HepG2 (cell line): ENCODE measurements at regions not wholly inside any gene's neighbourhood (a gene's known extent, or its start where the extent isn't known, plus 50 kb on each side); places are given as distances from the start of the nearest gene placed in this dataset.

Experiments used
- ATAC-seq: fragments of 200-7000 bp; cut with Tn5 transposase; 3 replicates; pipeline ENCODE4 v1.9.1; 2020; ENCODE audit warnings: mild to moderate bottlenecking, moderate library complexity
- BruUV-seq: library from RNA; stranded (reverse); fragments of 400-500 nt; replicated peaks from 2 replicates; lab custom pipeline; 2021; lab: Mats Ljungman, UMichigan
- CTCF ChIA-PET: fragments of 300-600 bp; formaldehyde crosslinking; extraction: SDS; loops from one replicate; lab custom pipeline; 2021; ENCODE audit warnings: low total read pairs, inconsistent platforms, low intra/inter-chr PET ratio; lab: Yijun Ruan, JAX
- POLR2A ChIA-PET: fragments of 350-600 bp; sonication (Branson Sonifier 250); formaldehyde crosslinking; loops from one replicate; lab custom pipeline; 2020; ENCODE audit warnings: antibody characterized with exemption, inconsistent platforms; lab: Yijun Ruan, JAX
- DNase-seq: peaks from one replicate; pipeline ENCODE4 v3.0.0-alpha.2; 2015; ENCODE audit warnings: low spot score
- FAIRE-seq: peaks from 3 replicates; lab custom pipeline; 2011; peaks lifted over from hg19 to GRCh38; lab: Jason Lieb, UNC
- H2AFZ ChIP-seq: one replicate; pipeline ENCODE4 v1.6.1; 2011; ENCODE audit warnings: low read length, inconsistent platforms
- H3K27ac ChIP-seq: fragments of 300-600 bp; 3 replicates; pipeline ENCODE4 v1.8.0; 2011; ENCODE audit warnings: mixed run types, mild to moderate bottlenecking, mixed read lengths, low read length, inconsistent platforms; ENCODE audit not compliant: insufficient read depth; ENCODE audit errors: extremely low read length
- H3K27me3 ChIP-seq, 2 experiments: fragments of 200-600 bp in 1 of 2; 2 replicates in 1 of 2; 3 replicates in 1 of 2; pipeline versions ENCODE4 v1.6.0 to v1.8.0; 2011; ENCODE audit warnings: low read length in 2 of 2, mild to moderate bottlenecking in 2 of 2, moderate library complexity in 2 of 2, inconsistent platforms in 1 of 2; ENCODE audit not compliant: insufficient read depth in 2 of 2, control insufficient read depth in 1 of 2
- H3K36me3 ChIP-seq, 2 experiments: fragments of 200-600 bp in 1 of 2; replicated peaks in 1 of 2; 2 replicates in 1 of 2; 3 replicates in 1 of 2; pipeline versions ENCODE4 v1.5.1 to v1.8.0; 2011; ENCODE audit warnings: low read length in 2 of 2, inconsistent platforms in 1 of 2; ENCODE audit not compliant: insufficient read depth in 2 of 2, control insufficient read depth in 1 of 2
- H3K4me1 ChIP-seq: 2 replicates; pipeline ENCODE4 v1.5.1; 2012; ENCODE audit warnings: low read length, inconsistent platforms; ENCODE audit not compliant: insufficient read depth
- H3K4me2 ChIP-seq: 2 replicates; pipeline ENCODE4 v1.6.0; 2011; ENCODE audit warnings: low read depth, low read length, inconsistent platforms
- H3K4me3 ChIP-seq, 3 experiments: fragments of 200-600 bp in 1 of 3; sonication (generic), shearing (Covaris generic) in 1 of 3; replicated peaks in 1 of 3; 2 replicates each; pipeline ENCODE4 v1.5.1; 2011 to 2016; ENCODE audit warnings: low read length in 3 of 3, inconsistent platforms in 2 of 3, low read depth in 2 of 3, mild to moderate bottlenecking in 2 of 3, control low read depth in 1 of 3, mixed read lengths in 1 of 3; ENCODE audit not compliant: insufficient read depth in 1 of 3
- H3K79me2 ChIP-seq: one replicate; pipeline ENCODE4 v1.6.1; 2011; ENCODE audit warnings: low read length, inconsistent platforms; ENCODE audit not compliant: insufficient read depth
- H3K9ac ChIP-seq: 2 replicates; pipeline ENCODE4 v1.6.0; 2011; ENCODE audit warnings: mild to moderate bottlenecking, low read depth, low read length, inconsistent platforms; ENCODE audit not compliant: insufficient read depth
- H3K9me3 ChIP-seq: 2 replicates; pipeline ENCODE4 v1.5.1; 2012; ENCODE audit warnings: mild to moderate bottlenecking, low read length
- H4K20me1 ChIP-seq: 2 replicates; pipeline ENCODE4 v1.6.0; 2011; ENCODE audit warnings: inconsistent platforms, mild to moderate bottlenecking, low read length, moderate library complexity; ENCODE audit not compliant: insufficient read depth
- CHD4 ChIP-seq: fragments of 200-600 bp; sonication (generic); IDR thresholded peaks from 2 replicates; pipeline ENCODE4 v1.7.0; 2017; ENCODE audit warnings: mild to moderate bottlenecking, low read length, borderline replicate concordance
- HNF4G ChIP-seq, 2 experiments: sonication (generic) in 1 of 2; formaldehyde crosslinking in 1 of 2; IDR thresholded peaks; 2 replicates each; pipeline versions ENCODE4 v1.4.0 to v1.6.1; 2011 to 2020; ENCODE audit warnings: borderline replicate concordance in 2 of 2, low read depth in 2 of 2, mild to moderate bottlenecking in 2 of 2, low read length in 1 of 2, missing genetic modification reagents in 1 of 2, moderate library complexity in 1 of 2
- HNRNPH1 ChIP-seq: fragments of 200-400 bp; formaldehyde crosslinking; optimal IDR thresholded peaks from 2 replicates; pipeline ENCODE3; 2017; ENCODE audit warnings: mild to moderate bottlenecking, low read depth, low read length
- KLF12 ChIP-seq: sonication (generic); formaldehyde crosslinking; IDR thresholded peaks from 2 replicates; pipeline ENCODE4 v1.4.0; 2020; ENCODE audit warnings: missing genetic modification reagents, borderline replicate concordance
- POGZ ChIP-seq: sonication (generic); formaldehyde crosslinking; IDR thresholded peaks from 2 replicates; pipeline ENCODE4 v1.4.0; 2020; ENCODE audit warnings: mild to moderate bottlenecking, missing genetic modification reagents
- STAG1 ChIP-seq: sonication (generic); formaldehyde crosslinking; IDR thresholded peaks from 2 replicates; pipeline ENCODE4 v1.4.0; 2020; ENCODE audit warnings: missing genetic modification reagents
- ZNF10 ChIP-seq: sonication (generic); formaldehyde crosslinking; IDR thresholded peaks from 2 replicates; pipeline ENCODE4 v1.4.0; 2020; ENCODE audit warnings: mild to moderate bottlenecking, low read depth, missing genetic modification reagents, borderline replicate concordance
- ZNF496 ChIP-seq: sonication (generic); formaldehyde crosslinking; IDR thresholded peaks from 2 replicates; pipeline ENCODE4 v1.8.1; 2023; ENCODE audit warnings: mild to moderate bottlenecking, moderate library complexity, missing genetic modification reagents; ENCODE audit not compliant: insufficient replicate concordance
- WGBS: methylation state at CpG from one replicate; pipeline ENCODE4 v1.1.6; 2017; ENCODE audit warnings: low lambda C conversion rate; 5-methylcytosine and 5-hydroxymethylcytosine counted together
- in situ Hi-C: cut with HindIII; loops from 2 replicates; pipeline ENCODE4 v1.10.0; 2017; ENCODE audit warnings: low pct_unique_long_range_greater_than_20kb; ENCODE audit not compliant: extremely low pct_ligation_motif_present
- intact Hi-C: fragments of 100-400 bp; cut with micrococcal nuclease; formaldehyde crosslinking; loops from one replicate; pipeline ENCODE4 v1.10.0; 2022; ENCODE audit not compliant: unreplicated experiment
- TF ChIP-seq, protein P1 (sequence below), 2 experiments: sonication (generic) in 1 of 2; formaldehyde crosslinking in 1 of 2; IDR thresholded peaks; 2 replicates each; pipeline versions ENCODE4 v1.4.0 to v1.6.1; 2018 to 2020; ENCODE audit warnings: missing genetic modification reagents in 2 of 2, borderline replicate concordance in 1 of 2, low read depth in 1 of 2, mild to moderate bottlenecking in 1 of 2, missing biosample characterization in 1 of 2
- TF ChIP-seq, protein P2 (sequence below): IDR thresholded peaks from 2 replicates; pipeline ENCODE4 v1.6.1; 2016; ENCODE audit warnings: low read depth
- TF ChIP-seq, protein P3 (sequence below): sonication (generic); formaldehyde crosslinking; conservative IDR thresholded peaks from 2 replicates; pipeline ENCODE4 v1.4.0; 2020; ENCODE audit warnings: mild to moderate bottlenecking, missing genetic modification reagents, moderate library complexity

DNA sequence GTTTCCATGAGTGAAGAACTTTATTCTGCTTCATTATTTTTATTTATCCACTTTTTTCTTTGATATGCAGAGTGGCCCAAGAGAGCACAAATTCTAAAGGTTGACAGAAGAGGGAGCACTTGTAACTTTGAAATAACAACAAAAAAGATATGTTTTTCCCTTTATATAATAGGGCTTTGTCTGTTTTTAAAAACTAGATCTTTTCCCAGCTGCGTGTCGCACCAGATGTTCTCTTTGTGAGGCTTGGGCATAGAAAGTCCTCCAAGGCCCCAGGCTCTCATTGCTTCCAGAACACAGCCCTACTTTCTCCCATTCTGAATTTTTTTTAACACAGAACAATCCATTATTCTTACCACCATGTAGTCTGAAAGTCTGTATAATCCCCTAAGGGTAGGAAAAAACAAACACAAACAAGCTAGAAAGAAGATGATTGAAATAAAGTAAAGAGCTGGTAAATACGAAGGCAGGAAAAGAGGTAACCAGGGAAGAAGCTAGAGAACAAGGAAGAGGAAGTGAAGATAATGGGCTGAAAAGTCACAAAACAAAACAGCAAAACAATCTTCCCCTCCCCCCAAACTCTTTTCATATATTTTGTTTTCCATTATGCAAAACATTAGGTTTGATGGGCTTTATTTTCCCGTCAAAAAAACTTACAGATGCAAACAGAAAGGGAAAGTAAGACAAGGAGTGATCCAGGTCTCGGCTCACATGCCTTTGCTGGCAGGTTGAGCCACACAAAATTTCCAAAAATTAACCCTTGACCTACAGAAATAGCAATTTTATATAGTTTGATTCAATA lies 160.4 kb downstream of the ABCA8 start (continued):
- TF ChIP-seq, protein P1, sequence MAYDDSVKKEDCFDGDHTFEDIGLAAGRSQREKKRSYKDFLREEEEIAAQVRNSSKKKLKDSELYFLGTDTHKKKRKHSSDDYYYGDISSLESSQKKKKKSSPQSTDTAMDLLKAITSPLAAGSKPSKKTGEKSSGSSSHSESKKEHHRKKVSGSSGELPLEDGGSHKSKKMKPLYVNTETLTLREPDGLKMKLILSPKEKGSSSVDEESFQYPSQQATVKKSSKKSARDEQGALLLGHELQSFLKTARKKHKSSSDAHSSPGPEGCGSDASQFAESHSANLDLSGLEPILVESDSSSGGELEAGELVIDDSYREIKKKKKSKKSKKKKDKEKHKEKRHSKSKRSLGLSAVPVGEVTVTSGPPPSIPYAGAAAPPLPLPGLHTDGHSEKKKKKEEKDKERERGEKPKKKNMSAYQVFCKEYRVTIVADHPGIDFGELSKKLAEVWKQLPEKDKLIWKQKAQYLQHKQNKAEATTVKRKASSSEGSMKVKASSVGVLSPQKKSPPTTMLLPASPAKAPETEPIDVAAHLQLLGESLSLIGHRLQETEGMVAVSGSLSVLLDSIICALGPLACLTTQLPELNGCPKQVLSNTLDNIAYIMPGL (CRISPR knock-in tag; IDR thresholded peaks at IDR 0.05; ENCODE audit: borderline replicate concordance in 1 of 2, low read depth in 1 of 2), result 0 out of 4 replicates have a peak, but pooled peaks of 1 of the 2 experiments have one; percentile 12
- TF ChIP-seq KLF12 (CRISPR knock-in tag) (0 out of 2 replicates have a peak, but pooled peaks have one; percentile 44), HNRNPH1 (no peak), STAG1 (CRISPR knock-in tag) (peak; percentile 49), CHD4 (peak; percentile 33)

DNA sequence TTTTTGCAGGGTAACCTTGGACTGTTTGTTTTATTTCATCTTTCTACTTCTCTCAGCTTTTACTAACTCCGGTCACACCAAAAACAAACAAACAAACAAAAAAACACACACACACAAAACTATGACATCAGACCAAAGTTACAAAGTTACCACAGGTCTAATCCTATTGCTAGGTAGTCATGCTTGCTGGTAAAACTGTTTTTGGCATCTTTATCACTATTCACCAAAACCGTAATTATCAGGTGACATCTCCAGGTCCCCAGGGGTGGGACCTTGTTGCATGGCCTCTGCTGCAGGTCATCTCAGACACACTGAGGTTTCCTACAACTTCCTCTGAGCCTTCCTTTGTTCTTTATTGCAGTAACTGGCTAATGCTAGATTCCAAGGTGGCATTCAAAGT lies 162.3 kb downstream of the ABCA8 start:
- Histone ChIP-seq H3K9me3 (peaks cover 12% of the 10 kb centered on the region), H2AFZ (no peak overlapping the region), H3K9ac (peak overlapping the region; percentile 66), H3K36me3 (no peaks in the 10 kb centered on the region), H3K27ac (peak overlapping the region; percentile 97), H3K4me1 (peaks cover 81% of the 10 kb centered on the region), H3K4me3 (no peak overlapping the region), H4K20me1 (no peaks in the 10 kb centered on the region), H3K27me3 (no peaks in the 10 kb centered on the region), H3K4me2 (0 out of 2 replicates have a peak overlapping the region, but pooled peaks have one; percentile 59), H3K79me2 (no peaks in the 10 kb centered on the region)
- ChIA-PET POLR2A (interaction anchor here (1.1 to 2.5 kb wide), 4 partner anchors 17 to 254 kb away, joined by 3 to 37 read pairs (median 4); no protein-coding TSS in a partner anchor), CTCF (no interaction called here)
- 59% methylated on average over 2 of the region's 2 CpGs for WGBS
- FAIRE-seq (peak; percentile 47), ATAC-seq (no peak), DNase-seq (no peak)
- intact Hi-C loops, result no loop called here
- in situ Hi-C loops, result loop anchor here (25.0 kb wide), 1 partner anchor 269 kb away; the partner anchor contains the start of gene ABCA9
- BruUV-seq, result no TSS peak
- TF ChIP-seq, protein P2, sequence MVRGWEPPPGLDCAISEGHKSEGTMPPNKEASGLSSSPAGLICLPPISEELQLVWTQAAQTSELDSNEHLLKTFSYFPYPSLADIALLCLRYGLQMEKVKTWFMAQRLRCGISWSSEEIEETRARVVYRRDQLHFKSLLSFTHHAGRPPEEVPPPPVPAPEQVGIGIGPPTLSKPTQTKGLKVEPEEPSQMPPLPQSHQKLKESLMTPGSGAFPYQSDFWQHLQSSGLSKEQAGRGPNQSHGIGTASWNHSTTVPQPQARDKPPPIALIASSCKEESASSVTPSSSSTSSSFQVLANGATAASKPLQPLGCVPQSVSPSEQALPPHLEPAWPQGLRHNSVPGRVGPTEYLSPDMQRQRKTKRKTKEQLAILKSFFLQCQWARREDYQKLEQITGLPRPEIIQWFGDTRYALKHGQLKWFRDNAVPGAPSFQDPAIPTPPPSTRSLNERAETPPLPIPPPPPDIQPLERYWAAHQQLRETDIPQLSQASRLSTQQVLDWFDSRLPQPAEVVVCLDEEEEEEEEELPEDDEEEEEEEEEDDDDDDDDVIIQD (CRISPR knock-in tag), result peak; percentile 73
- no peak for TF ChIP-seq ZNF496
- peak; percentile 66; the same call in 1 of the 2 replicates for TF ChIP-seq POGZ (CRISPR knock-in tag)
- TF ChIP-seq ZNF10 (CRISPR knock-in tag), result no peak
- no peak for TF ChIP-seq HNF4G (IDR thresholded peaks at IDR 0.05; ENCODE audit: borderline replicate concordance, low read depth, low read length)
- TF ChIP-seq HNF4G (CRISPR knock-in tag; IDR thresholded peaks at IDR 0.05; ENCODE audit: borderline replicate concordance, low read depth), result no peak
- TF ChIP-seq, protein P3, sequence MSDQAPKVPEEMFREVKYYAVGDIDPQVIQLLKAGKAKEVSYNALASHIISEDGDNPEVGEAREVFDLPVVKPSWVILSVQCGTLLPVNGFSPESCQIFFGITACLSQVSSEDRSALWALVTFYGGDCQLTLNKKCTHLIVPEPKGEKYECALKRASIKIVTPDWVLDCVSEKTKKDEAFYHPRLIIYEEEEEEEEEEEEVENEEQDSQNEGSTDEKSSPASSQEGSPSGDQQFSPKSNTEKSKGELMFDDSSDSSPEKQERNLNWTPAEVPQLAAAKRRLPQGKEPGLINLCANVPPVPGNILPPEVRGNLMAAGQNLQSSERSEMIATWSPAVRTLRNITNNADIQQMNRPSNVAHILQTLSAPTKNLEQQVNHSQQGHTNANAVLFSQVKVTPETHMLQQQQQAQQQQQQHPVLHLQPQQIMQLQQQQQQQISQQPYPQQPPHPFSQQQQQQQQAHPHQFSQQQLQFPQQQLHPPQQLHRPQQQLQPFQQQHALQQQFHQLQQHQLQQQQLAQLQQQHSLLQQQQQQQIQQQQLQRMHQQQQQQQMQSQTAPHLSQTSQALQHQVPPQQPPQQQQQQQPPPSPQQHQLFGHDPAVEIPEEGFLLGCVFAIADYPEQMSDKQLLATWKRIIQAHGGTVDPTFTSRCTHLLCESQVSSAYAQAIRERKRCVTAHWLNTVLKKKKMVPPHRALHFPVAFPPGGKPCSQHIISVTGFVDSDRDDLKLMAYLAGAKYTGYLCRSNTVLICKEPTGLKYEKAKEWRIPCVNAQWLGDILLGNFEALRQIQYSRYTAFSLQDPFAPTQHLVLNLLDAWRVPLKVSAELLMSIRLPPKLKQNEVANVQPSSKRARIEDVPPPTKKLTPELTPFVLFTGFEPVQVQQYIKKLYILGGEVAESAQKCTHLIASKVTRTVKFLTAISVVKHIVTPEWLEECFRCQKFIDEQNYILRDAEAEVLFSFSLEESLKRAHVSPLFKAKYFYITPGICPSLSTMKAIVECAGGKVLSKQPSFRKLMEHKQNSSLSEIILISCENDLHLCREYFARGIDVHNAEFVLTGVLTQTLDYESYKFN, result no peak
